ENCODE measurements at regions not wholly inside any gene's neighbourhood (a gene's known extent, or its start where the extent isn't known, plus 50 kb on each side); places are given as distances from the start of the nearest gene placed in this dataset.

- H3K9ac ChIP-seq (ENCODE audit: low read depth, low read length): no peak overlapping the region
- no peaks in the 10 kb centered on the region for H3K9me3 ChIP-seq (ENCODE audit: control insufficient read depth, insufficient read depth, low read length)
- no peaks in the 10 kb centered on the region for H3K36me3 ChIP-seq (ENCODE audit: insufficient read depth, low read length)
- H3K4me1 ChIP-seq (ENCODE audit: insufficient read depth, low read length): 0 out of 2 replicates have a peak, but pooled peaks cover 3% of the 10 kb centered on the region
Measured at GRCh38 chr10:3293581-3294431, 121.2 kb upstream of the PITRM1 start.

- H3K9ac ChIP-seq (ENCODE audit: low read depth, low read length): no peak overlapping the region
- H3K36me3 ChIP-seq (ENCODE audit: insufficient read depth, low read length): no peaks in the 10 kb centered on the region
- no peaks in the 10 kb centered on the region for H3K9me3 ChIP-seq (ENCODE audit: control insufficient read depth, insufficient read depth, low read length)
- H3K4me1 ChIP-seq (ENCODE audit: insufficient read depth, low read length): 0 out of 2 replicates have a peak, but pooled peaks cover 3% of the 10 kb centered on the region
Measured at GRCh38 chr10:3292636-3293035, 120.1 kb upstream of the PITRM1 start.

GRCh38 chr10:3290550-3290949, 118.0 kb upstream of the PITRM1 start:
- 0 out of 2 replicates have a peak, but pooled peaks cover 3% of the 10 kb centered on the region for H3K4me1 ChIP-seq (ENCODE audit: insufficient read depth, low read length)
- no peaks in the 10 kb centered on the region for H3K9me3 ChIP-seq (ENCODE audit: control insufficient read depth, insufficient read depth, low read length)
- no peak overlapping the region for H3K9ac ChIP-seq (ENCODE audit: low read depth, low read length)
- no peaks in the 10 kb centered on the region for H3K36me3 ChIP-seq (ENCODE audit: insufficient read depth, low read length)

- Histone ChIP-seq H3K36me3 (ENCODE audit: insufficient read depth, low read length) (no peaks in the 10 kb centered on the region), H3K9ac (ENCODE audit: low read depth, low read length) (no peak overlapping the region), H3K4me1 (ENCODE audit: insufficient read depth, low read length) (no peaks in the 10 kb centered on the region), H3K9me3 (ENCODE audit: control insufficient read depth, insufficient read depth, low read length) (no peaks in the 10 kb centered on the region)
Measured at GRCh38 chr10:3287572-3288445, 115.2 kb upstream of the PITRM1 start.

GRCh38 chr10:3282674-3283017, 110.1 kb upstream of the PITRM1 start:
- H3K9me3 ChIP-seq (ENCODE audit: control insufficient read depth, insufficient read depth, low read length): no peaks in the 10 kb centered on the region
- H3K9ac ChIP-seq (ENCODE audit: low read depth, low read length): no peak overlapping the region
- H3K4me1 ChIP-seq (ENCODE audit: insufficient read depth, low read length): no peaks in the 10 kb centered on the region
- H3K36me3 ChIP-seq (ENCODE audit: insufficient read depth, low read length): no peaks in the 10 kb centered on the region

- H3K9ac ChIP-seq (ENCODE audit: low read depth, low read length): no peak overlapping the region
- H3K36me3 ChIP-seq (ENCODE audit: insufficient read depth, low read length): no peaks in the 10 kb centered on the region
- H3K4me1 ChIP-seq (ENCODE audit: insufficient read depth, low read length): no peaks in the 10 kb centered on the region
- no peaks in the 10 kb centered on the region for H3K9me3 ChIP-seq (ENCODE audit: control insufficient read depth, insufficient read depth, low read length)
Measured at GRCh38 chr10:3281941-3282673, 109.5 kb upstream of the PITRM1 start.

GRCh38 chr10:3278771-3279170, 106.2 kb upstream of the PITRM1 start:
- H3K36me3 ChIP-seq (ENCODE audit: insufficient read depth, low read length): no peaks in the 10 kb centered on the region
- H3K9ac ChIP-seq (ENCODE audit: low read depth, low read length): no peak overlapping the region
- no peaks in the 10 kb centered on the region for H3K4me1 ChIP-seq (ENCODE audit: insufficient read depth, low read length)
- no peaks in the 10 kb centered on the region for H3K9me3 ChIP-seq (ENCODE audit: control insufficient read depth, insufficient read depth, low read length)

- Histone ChIP-seq H3K9ac (ENCODE audit: low read depth, low read length) (no peak overlapping the region), H3K9me3 (ENCODE audit: control insufficient read depth, insufficient read depth, low read length) (no peaks in the 10 kb centered on the region), H3K36me3 (ENCODE audit: insufficient read depth, low read length) (no peaks in the 10 kb centered on the region), H3K4me1 (ENCODE audit: insufficient read depth, low read length) (peaks cover 7% of the 10 kb centered on the region; the same call in 1 of the 2 replicates)
Measured at GRCh38 chr10:3277566-3277965, 105.0 kb upstream of the PITRM1 start.

GRCh38 chr10:3274414-3274813, 101.8 kb upstream of the PITRM1 start:
- Histone ChIP-seq H3K4me1 (ENCODE audit: insufficient read depth, low read length) (peaks cover 25% of the 10 kb centered on the region), H3K9me3 (ENCODE audit: control insufficient read depth, insufficient read depth, low read length) (no peaks in the 10 kb centered on the region), H3K36me3 (ENCODE audit: insufficient read depth, low read length) (no peaks in the 10 kb centered on the region), H3K9ac (ENCODE audit: low read depth, low read length) (no peak overlapping the region)

- no peaks in the 10 kb centered on the region for H3K36me3 ChIP-seq (ENCODE audit: insufficient read depth, low read length)
- peaks cover 25% of the 10 kb centered on the region for H3K4me1 ChIP-seq (ENCODE audit: insufficient read depth, low read length)
- no peaks in the 10 kb centered on the region for H3K9me3 ChIP-seq (ENCODE audit: control insufficient read depth, insufficient read depth, low read length)
- H3K9ac ChIP-seq (ENCODE audit: low read depth, low read length): no peak overlapping the region
Measured at GRCh38 chr10:3273966-3274365, 101.4 kb upstream of the PITRM1 start.

- Histone ChIP-seq H3K36me3 (ENCODE audit: insufficient read depth, low read length) (no peaks in the 10 kb centered on the region), H3K9ac (ENCODE audit: low read depth, low read length) (no peak overlapping the region), H3K4me1 (ENCODE audit: insufficient read depth, low read length) (peaks cover 25% of the 10 kb centered on the region), H3K9me3 (ENCODE audit: control insufficient read depth, insufficient read depth, low read length) (no peaks in the 10 kb centered on the region)
Measured at GRCh38 chr10:3272300-3272699, 99.7 kb upstream of the PITRM1 start.

GRCh38 chr10:3271354-3272115, 99.0 kb upstream of the PITRM1 start:
- peaks cover 25% of the 10 kb centered on the region for H3K4me1 ChIP-seq (ENCODE audit: insufficient read depth, low read length)
- no peak overlapping the region for H3K9ac ChIP-seq (ENCODE audit: low read depth, low read length)
- H3K36me3 ChIP-seq (ENCODE audit: insufficient read depth, low read length): no peaks in the 10 kb centered on the region
- H3K9me3 ChIP-seq (ENCODE audit: control insufficient read depth, insufficient read depth, low read length): no peaks in the 10 kb centered on the region

GRCh38 chr10:3270577-3271316, 98.2 kb upstream of the PITRM1 start:
- no peaks in the 10 kb centered on the region for H3K36me3 ChIP-seq (ENCODE audit: insufficient read depth, low read length)
- H3K4me1 ChIP-seq (ENCODE audit: insufficient read depth, low read length): peaks cover 25% of the 10 kb centered on the region
- H3K9me3 ChIP-seq (ENCODE audit: control insufficient read depth, insufficient read depth, low read length): no peaks in the 10 kb centered on the region
- no peak overlapping the region for H3K9ac ChIP-seq (ENCODE audit: low read depth, low read length)
